Epidermal melanocyte (primary cell): ENCODE measurements at regions not wholly inside any gene's neighbourhood (a gene's known extent, or its start where the extent isn't known, plus 50 kb on each side); places are given as distances from the start of the nearest gene placed in this dataset.

Source experiments
- DNase-seq: peaks from one replicate; pipeline ENCODE4 v3.0.0; 2011; ENCODE audit warnings: low spot score; ENCODE audit not compliant: insufficient read length

GRCh38 chr3:31449318-31449717, 83.4 kb upstream of the STT3B start:
- no peak for DNase-seq

DNA sequence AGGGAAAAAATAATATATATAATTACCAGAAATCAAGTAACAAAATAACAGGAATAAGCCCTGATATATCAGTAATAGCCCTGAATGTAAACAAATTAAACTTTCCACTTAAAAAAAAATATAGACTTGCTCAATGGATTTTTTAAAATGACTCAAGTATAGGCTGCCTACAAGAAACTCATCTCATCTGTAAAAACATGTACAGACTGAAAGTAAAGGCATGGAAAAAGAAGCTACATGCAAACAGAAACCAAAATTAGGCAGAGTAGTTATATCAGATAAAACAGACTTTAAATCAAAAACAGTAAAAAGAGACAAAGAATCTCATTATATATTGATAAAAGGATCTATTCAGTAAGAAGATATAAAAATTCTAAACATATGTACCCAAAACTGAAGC, 82.4 kb upstream of the STT3B start:
- DNase-seq: no peak

- DNase-seq: no peak
Measured at GRCh38 chr3:31452495-31453106, 80.1 kb upstream of the STT3B start.

DNA sequence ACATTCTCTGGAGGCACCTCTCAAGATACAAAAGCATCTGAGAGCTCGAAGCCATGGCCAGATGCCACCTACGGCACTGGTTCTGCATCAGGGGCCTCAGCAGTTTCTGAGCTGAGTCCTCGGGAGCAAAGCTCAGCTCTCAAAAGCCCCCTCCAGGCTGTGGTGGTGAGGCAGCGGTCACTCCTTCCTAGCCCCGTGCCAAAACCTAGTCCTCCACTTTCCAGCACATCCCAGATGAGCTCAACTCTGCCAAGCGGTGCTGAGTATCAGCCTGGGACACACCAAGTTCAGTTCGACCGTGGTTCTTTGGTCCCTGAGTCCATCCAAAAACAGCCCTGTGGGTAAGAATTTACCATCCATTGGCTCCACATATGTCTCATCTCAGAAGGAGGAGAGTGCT, 79.3 kb upstream of the STT3B start:
- DNase-seq: no peak

DNA sequence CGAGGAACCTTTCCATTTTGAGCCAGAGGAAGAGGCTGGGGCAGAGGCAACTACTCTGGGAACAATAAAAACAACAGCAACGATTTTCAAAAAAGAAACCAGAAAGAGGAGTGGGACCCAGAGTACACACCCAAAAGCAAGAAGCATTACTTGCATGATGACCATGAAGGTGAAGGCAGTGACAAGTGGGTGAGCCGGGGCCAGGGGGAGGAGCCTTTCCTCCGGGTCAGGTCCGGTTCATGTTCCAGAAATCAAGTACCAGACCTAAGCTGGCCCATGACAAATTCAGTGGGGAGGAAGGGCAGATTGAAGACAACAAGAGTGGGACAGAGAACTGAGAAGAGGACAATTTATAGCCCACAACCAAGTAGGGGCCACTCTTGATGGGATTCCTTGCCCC, 77.2 kb upstream of the STT3B start:
- DNase-seq: no peak

DNA sequence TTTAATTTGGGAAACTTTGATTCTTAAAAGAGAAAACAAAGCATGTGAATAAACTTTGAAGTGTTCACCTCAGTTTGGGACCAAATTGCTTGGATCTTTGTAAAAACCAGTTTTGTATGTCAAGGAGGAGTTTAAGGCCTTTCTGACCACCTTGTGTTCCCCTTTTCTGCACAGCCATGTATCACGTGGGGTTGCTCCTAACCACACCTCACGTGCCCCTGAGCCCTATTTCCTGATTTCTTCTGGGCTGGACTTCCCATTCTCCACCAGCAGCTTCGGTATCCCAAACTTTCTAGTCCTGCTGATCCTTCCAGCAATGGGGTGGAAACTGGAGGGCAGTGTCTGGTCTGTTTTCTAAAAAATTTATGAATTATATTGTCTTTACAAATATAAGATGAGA, 76.4 kb upstream of the STT3B start:
- DNase-seq: no peak

DNA sequence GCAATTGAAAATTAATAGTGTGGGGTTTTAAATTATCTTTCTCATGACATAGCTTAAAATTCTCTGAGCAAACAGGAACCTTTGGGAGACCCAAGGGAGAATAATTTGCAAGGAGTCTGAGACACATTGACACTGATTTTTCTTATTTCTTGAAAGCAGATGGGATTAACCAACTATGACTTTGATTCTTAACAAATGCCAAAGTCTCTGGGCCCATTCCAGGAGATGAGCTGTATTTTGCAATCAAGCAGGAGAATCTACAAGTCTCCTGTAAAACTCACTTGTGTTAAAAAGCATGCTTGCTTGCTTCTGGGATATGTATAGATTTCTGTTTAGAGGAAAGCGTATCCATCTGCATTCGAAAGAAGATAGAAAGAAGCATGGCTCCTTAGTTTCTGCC, 71.3 kb upstream of the STT3B start:
- no peak for DNase-seq

DNA sequence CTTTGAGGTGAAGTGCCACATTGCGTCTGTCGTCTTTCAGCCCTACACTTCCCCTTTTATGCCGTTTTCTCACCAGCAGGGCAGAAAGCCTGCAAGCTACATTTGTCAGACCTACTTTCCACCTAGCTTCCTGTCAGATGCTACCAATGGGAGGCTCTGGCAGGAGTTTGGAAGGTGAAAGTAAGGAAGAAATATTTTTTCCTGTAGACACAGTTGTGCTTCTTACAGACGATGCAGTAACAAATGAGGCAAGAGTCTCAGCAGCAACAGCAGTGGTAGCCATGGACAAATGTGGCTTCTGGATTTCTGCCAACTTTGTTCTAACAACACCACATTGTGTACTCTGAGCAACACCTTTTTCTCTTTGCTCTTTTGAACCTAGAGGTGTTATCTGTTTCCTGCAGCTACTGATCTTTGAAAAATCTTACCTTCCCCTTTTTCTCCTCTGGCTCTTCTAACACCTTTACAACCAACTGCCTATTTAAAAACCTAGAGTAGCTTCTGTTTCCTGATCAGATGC, 70.6 kb upstream of the STT3B start:
- DNase-seq: no peak

DNA sequence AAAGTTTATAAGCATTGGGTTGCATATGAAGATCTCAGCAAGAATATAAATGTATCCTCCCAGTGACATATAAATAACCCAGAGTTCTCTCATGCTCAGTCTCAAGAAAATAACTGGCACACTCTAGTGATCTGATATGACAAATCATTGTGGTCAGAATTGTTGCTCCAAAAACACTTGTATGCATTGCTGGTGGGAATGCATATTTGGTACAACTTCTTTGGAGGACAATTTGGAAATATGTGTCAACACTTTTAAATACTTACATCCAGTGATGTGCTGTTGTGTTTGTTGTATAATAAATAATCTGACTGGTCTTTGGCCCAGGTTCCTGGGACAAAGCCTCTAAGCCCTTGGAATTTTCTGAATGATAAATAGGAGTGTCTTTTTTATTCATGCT, 66.7 kb upstream of the STT3B start:
- DNase-seq: no peak

DNA sequence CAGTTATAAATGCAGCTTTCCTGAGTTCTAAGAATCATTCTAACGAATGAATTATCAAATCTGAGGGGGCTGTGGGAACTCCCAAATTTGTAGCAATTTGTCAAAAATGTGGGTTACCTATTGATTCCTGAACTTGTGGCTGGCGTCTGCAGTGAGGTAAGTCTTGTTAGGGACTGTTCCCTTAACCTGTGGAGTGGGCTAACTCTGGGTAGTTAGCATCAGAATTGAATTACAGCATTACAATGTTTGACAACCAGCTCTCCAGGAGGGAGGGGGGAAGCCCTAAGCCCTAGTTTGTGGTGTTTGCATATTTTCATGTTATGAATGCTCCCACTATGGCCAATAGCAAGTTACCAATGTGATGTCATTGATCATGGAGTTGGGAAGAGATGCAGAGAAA, 65.9 kb upstream of the STT3B start:
- DNase-seq: no peak

- no peak for DNase-seq
Measured at GRCh38 chr3:31468433-31468832, 64.3 kb upstream of the STT3B start.

GRCh38 chr3:31469385-31469784, 63.3 kb upstream of the STT3B start:
- no peak for DNase-seq

- no peak for DNase-seq
Measured at GRCh38 chr3:31472479-31473390, 60.0 kb upstream of the STT3B start.

GRCh38 chr3:31476209-31476608, 56.5 kb upstream of the STT3B start:
- DNase-seq: no peak

- no peak for DNase-seq
Measured at GRCh38 chr3:31479431-31479830, 53.3 kb upstream of the STT3B start.

GRCh38 chr3:31481697-31482096, 51.0 kb upstream of the STT3B start:
- no peak for DNase-seq

- no peak for DNase-seq
Measured at GRCh38 chr3:31482493-31483200, 50.1 kb upstream of the STT3B start.
